K562 (cell line): ENCODE measurements at regions not wholly inside any gene's neighbourhood (a gene's known extent, or its start where the extent isn't known, plus 50 kb on each side); places are given as distances from the start of the nearest gene placed in this dataset.

ENCODE experiments used
- ARID3A ChIP-seq: IDR thresholded peaks from 2 replicates; pipeline ENCODE4 v1.6.1; 2012; ENCODE audit warnings: low read depth, low read length, improper control_type of control experiment, borderline replicate concordance
- CBX3 ChIP-seq, 2 experiments: IDR thresholded peaks; 1 replicate in 1 of 2; 2 replicates in 1 of 2; pipeline ENCODE4 v1.6.1; 2012; ENCODE audit warnings: inconsistent platforms in 2 of 2, low read length in 2 of 2, borderline replicate concordance in 1 of 2, control low read depth in 1 of 2
- DACH1 ChIP-seq: fragments of 450-650 bp; IDR thresholded peaks from 2 replicates; pipeline ENCODE4 v1.6.1; 2018; ENCODE audit not compliant: partially characterized antibody
- GTF2A2 ChIP-seq: IDR thresholded peaks from 2 replicates; pipeline ENCODE4 v1.6.1; 2016; ENCODE audit warnings: mild to moderate bottlenecking, missing genetic modification characterization, missing compliant biosample characterization
- ILK ChIP-seq: fragments of 450-650 bp; IDR thresholded peaks from 2 replicates; pipeline ENCODE4 v1.6.1; 2016; ENCODE audit warnings: missing genetic modification characterization, low read depth, mild to moderate bottlenecking, missing compliant biosample characterization, moderate library complexity, borderline replicate concordance
- NCOA1 ChIP-seq: fragments of 450-650 bp; IDR thresholded peaks from 2 replicates; pipeline ENCODE4 v1.6.1; 2016; ENCODE audit warnings: low read depth
- NFE2 ChIP-seq: IDR thresholded peaks from 2 replicates; pipeline ENCODE4 v1.6.1; 2014; ENCODE audit warnings: antibody characterized with exemption, low read depth
- PYGO2 ChIP-seq: fragments of 450-650 bp; IDR thresholded peaks from 2 replicates; pipeline ENCODE4 v1.6.1; 2016; ENCODE audit warnings: mild to moderate bottlenecking, missing genetic modification characterization, moderate library complexity, missing compliant biosample characterization
- REST ChIP-seq, 2 experiments: fragments of 450-650 bp; formaldehyde crosslinking in 1 of 2; IDR thresholded peaks; 2 replicates each; pipeline versions ENCODE4 v1.4.0 to v1.6.1; 2014 to 2020; ENCODE audit warnings: mild to moderate bottlenecking in 2 of 2, borderline replicate concordance in 1 of 2, low read depth in 1 of 2
- SAFB ChIP-seq: fragments of 200-400 bp; formaldehyde crosslinking; IDR thresholded peaks from 2 replicates; pipeline ENCODE4 v1.6.1; 2017; ENCODE audit warnings: low read depth, low read length, borderline replicate concordance
- STAG1 ChIP-seq: sonication (generic); formaldehyde crosslinking; IDR thresholded peaks from 2 replicates; pipeline ENCODE4 v1.5.0; 2020; ENCODE audit warnings: missing genetic modification reagents, borderline replicate concordance
- ZBTB9 ChIP-seq: fragments of 450-650 bp; formaldehyde crosslinking; IDR thresholded peaks from 2 replicates; pipeline ENCODE4 v1.4.0; 2020; ENCODE audit warnings: mild to moderate bottlenecking, moderate library complexity
- ZNF133 ChIP-seq: fragments of 250-450 bp; sonication (Bioruptor Pico); IDR thresholded peaks from 2 replicates; pipeline ENCODE4 v1.4.0; 2020; ENCODE audit warnings: mild to moderate bottlenecking
- ZNF436 ChIP-seq: fragments of 250-450, 450-650 bp; sonication (Bioruptor Pico); formaldehyde crosslinking; IDR thresholded peaks from 2 replicates; pipeline ENCODE4 v1.7.0; 2020; ENCODE audit warnings: mild to moderate bottlenecking
- ZNF79 ChIP-seq: fragments of 250-450 bp; sonication (Bioruptor Pico); IDR thresholded peaks from 2 replicates; pipeline ENCODE4 v1.4.0; 2020; ENCODE audit warnings: low read depth, mild to moderate bottlenecking, moderate library complexity
- ZNF830 ChIP-seq: fragments of 250-450 bp; sonication (Bioruptor Pico); IDR thresholded peaks from 2 replicates; pipeline ENCODE4 v1.5.0; 2021; ENCODE audit warnings: mild to moderate bottlenecking
- TF ChIP-seq, protein P1 (sequence below): fragments of 250-450 bp; sonication (Bioruptor Pico); IDR thresholded peaks from 2 replicates; pipeline ENCODE4 v1.5.0; 2021

DNA sequence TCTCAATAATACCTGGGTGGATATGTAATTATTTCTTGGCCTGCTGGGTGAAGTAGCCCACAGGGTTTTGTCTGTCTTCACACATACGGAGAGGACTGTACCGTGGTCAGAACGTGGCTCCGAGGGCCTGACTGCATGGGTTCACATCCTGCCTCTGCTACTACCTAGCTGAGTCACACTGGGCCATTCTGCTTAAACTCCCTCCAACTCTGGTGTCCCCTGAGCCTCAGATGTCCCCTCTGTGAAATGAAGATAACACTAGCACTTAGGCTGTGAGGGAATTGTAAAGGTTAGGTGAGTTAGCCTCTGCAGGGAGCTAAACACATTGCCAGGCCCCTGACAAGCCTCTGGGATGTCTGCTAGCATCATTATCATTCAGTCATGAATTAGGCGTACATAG lies 120.1 kb upstream of the NABP1 start (continued):
- no peak for TF ChIP-seq ARID3A
- peak; percentile 76 for TF ChIP-seq NFE2
- no peak for TF ChIP-seq ZBTB9
- no peak for TF ChIP-seq STAG1 (CRISPR knock-in tag)
- TF ChIP-seq ZNF79 (CRISPR knock-in tag) = no peak
- no peak for TF ChIP-seq ZNF133 (CRISPR knock-in tag)
- no peak for TF ChIP-seq NCOA1
- TF ChIP-seq ZNF830 = no peak
- no peak for TF ChIP-seq REST (IDR thresholded peaks at IDR 0.05; ENCODE audit: borderline replicate concordance)
- no peak for TF ChIP-seq REST (CRISPR knock-in tag; IDR thresholded peaks at IDR 0.05; ENCODE audit: low read depth)
- no peak for TF ChIP-seq GTF2A2
- TF ChIP-seq, protein P1, sequence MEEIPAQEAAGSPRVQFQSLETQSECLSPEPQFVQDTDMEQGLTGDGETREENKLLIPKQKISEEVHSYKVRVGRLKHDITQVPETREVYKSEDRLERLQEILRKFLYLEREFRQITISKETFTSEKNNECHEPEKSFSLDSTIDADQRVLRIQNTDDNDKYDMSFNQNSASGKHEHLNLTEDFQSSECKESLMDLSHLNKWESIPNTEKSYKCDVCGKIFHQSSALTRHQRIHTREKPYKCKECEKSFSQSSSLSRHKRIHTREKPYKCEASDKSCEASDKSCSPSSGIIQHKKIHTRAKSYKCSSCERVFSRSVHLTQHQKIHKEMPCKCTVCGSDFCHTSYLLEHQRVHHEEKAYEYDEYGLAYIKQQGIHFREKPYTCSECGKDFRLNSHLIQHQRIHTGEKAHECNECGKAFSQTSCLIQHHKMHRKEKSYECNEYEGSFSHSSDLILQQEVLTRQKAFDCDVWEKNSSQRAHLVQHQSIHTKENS (CRISPR knock-in tag) = no peak
- TF ChIP-seq ZNF436 (CRISPR knock-in tag) = no peak
- TF ChIP-seq ILK = no peak
- TF ChIP-seq PYGO2 = no peak
- no peak for TF ChIP-seq SAFB
- TF ChIP-seq CBX3 (IDR thresholded peaks at IDR 0.05; ENCODE audit: borderline replicate concordance in 1 of 2, low read length in 2 of 2) = peak in 1 of 2 experiments; percentile 90; a peak in 2 of 3 replicates
- TF ChIP-seq DACH1 = no peak
